HG02885 (cell line): ENCODE measurements at regions not wholly inside any gene's neighbourhood (a gene's known extent, or its start where the extent isn't known, plus 50 kb on each side); places are given as distances from the start of the nearest gene placed in this dataset.

Source experiments
- ATAC-seq: cut with Tn5 transposase; IDR thresholded peaks from one replicate; pipeline ENCODE4 v1.9.1; 2021; ENCODE audit warnings: mild to moderate bottlenecking; ENCODE audit not compliant: unreplicated experiment, poor library complexity

- no peak for ATAC-seq
Observed at GRCh38 chr5:144101616-144102015, 68.8 kb downstream of the YIPF5 start.

GRCh38 chr5:144102361-144102760 lies 68.1 kb downstream of the YIPF5 start:
- ATAC-seq, result no peak

- no peak for ATAC-seq
Observed at GRCh38 chr5:144102979-144103378, 67.5 kb downstream of the YIPF5 start.

GRCh38 chr5:144103611-144104485 lies 66.6 kb downstream of the YIPF5 start:
- no peak for ATAC-seq

DNA sequence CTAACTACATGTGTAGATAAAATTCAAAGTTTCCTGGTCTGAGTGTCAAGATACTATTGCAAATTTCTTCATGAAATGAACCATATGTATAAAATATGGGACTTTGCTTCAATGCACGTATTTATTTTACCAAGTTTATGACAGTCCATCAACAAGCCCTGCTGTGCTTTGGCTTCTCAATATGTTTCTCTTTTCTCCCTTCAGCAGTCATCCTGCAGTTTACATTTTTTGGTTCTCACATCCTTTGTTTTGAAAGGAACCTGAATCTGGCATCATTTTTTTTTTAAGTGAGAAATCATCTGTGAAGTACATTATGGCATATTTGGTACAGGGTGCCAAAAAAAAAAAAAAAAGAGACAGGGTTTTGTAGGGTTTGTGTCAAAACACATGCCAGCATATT lies 65.1 kb downstream of the YIPF5 start:
- no peak for ATAC-seq

- no peak for ATAC-seq
Observed at GRCh38 chr5:144108131-144108530, 62.3 kb downstream of the YIPF5 start.
